Keratinocyte (primary cell): ENCODE measurements at regions not wholly inside any gene's neighbourhood (a gene's known extent, or its start where the extent isn't known, plus 50 kb on each side); places are given as distances from the start of the nearest gene placed in this dataset.

Experiments used
- DNase-seq: peaks from one replicate; pipeline ENCODE4 v3.0.0-alpha.2; 2011; ENCODE audit warnings: low read depth, missing footprints, low spot score
- FAIRE-seq: peaks from 2 replicates; lab custom pipeline; 2011; peaks lifted over from hg19 to GRCh38; lab: Jason Lieb, UNC
- H2AFZ ChIP-seq: 2 replicates; pipeline ENCODE4 v1.6.0; 2012; ENCODE audit warnings: low read length, control low read depth, inconsistent platforms; ENCODE audit not compliant: control insufficient read depth
- H3K27ac ChIP-seq: 2 replicates; pipeline ENCODE4 v1.5.1; 2011; ENCODE audit warnings: low read length; ENCODE audit not compliant: control insufficient read depth, insufficient read depth
- H3K27me3 ChIP-seq: 3 replicates; pipeline ENCODE4 v1.6.0; 2011; ENCODE audit warnings: low read length; ENCODE audit not compliant: control insufficient read depth, insufficient read depth; ENCODE audit errors: extremely low read depth
- H3K36me3 ChIP-seq, 2 experiments: 2 replicates in 1 of 2; 3 replicates in 1 of 2; pipeline ENCODE4 v1.5.1; 2011; ENCODE audit warnings: low read length in 2 of 2, mild to moderate bottlenecking in 1 of 2; ENCODE audit not compliant: control insufficient read depth in 2 of 2, insufficient read depth in 2 of 2; ENCODE audit errors: extremely low read depth in 1 of 2
- H3K4me1 ChIP-seq: 3 replicates; pipeline ENCODE4 v1.5.1; 2011; ENCODE audit warnings: low read length; ENCODE audit not compliant: control insufficient read depth, insufficient read depth; ENCODE audit errors: extremely low read depth
- H3K4me2 ChIP-seq: 3 replicates; pipeline ENCODE4 v1.6.0; 2011; ENCODE audit warnings: low read depth, low read length; ENCODE audit not compliant: control insufficient read depth, insufficient read depth; ENCODE audit errors: extremely low read depth
- H3K4me3 ChIP-seq, 3 experiments: fragments of 200-600 bp in 1 of 3; sonication (generic) in 1 of 3; 2 replicates in 2 of 3; 3 replicates in 1 of 3; pipeline ENCODE4 v1.5.1; 2011 to 2016; ENCODE audit warnings: low read length in 3 of 3, mild to moderate bottlenecking in 3 of 3, control low read depth in 2 of 3, inconsistent platforms in 1 of 3, low read depth in 1 of 3, mixed read lengths in 1 of 3, mixed run types in 1 of 3, moderate library complexity in 1 of 3; ENCODE audit not compliant: control insufficient read depth in 2 of 3, insufficient read depth in 2 of 3; ENCODE audit errors: extremely low read depth in 1 of 3
- H3K79me2 ChIP-seq: 2 replicates; pipeline ENCODE4 v1.6.0; 2012; ENCODE audit warnings: low read length; ENCODE audit not compliant: control insufficient read depth, insufficient read depth
- H3K9ac ChIP-seq: 3 replicates; pipeline ENCODE4 v1.6.0; 2011; ENCODE audit warnings: low read length; ENCODE audit not compliant: control insufficient read depth, insufficient read depth; ENCODE audit errors: extremely low read depth
- H3K9me1 ChIP-seq: 3 replicates; pipeline ENCODE4 v1.6.0; 2011; ENCODE audit warnings: low read length; ENCODE audit not compliant: control insufficient read depth, insufficient read depth; ENCODE audit errors: extremely low read depth
- H3K9me3 ChIP-seq: 2 replicates; pipeline ENCODE4 v1.5.1; 2012; ENCODE audit warnings: low read depth, low read length; ENCODE audit not compliant: control insufficient read depth
- H4K20me1 ChIP-seq: 3 replicates; pipeline ENCODE4 v1.6.0; 2011; ENCODE audit warnings: low read length; ENCODE audit not compliant: control insufficient read depth, insufficient read depth; ENCODE audit errors: extremely low read depth
- CTCF ChIP-seq, 3 experiments: IDR thresholded peaks in 1 of 3; conservative IDR thresholded peaks in 1 of 3; optimal IDR thresholded peaks in 1 of 3; 2 replicates in 2 of 3; 3 replicates in 1 of 3; pipeline versions ENCODE3 to v1.5.1; 2011; ENCODE audit warnings: low read length in 3 of 3, mild to moderate bottlenecking in 3 of 3, moderate library complexity in 2 of 3, control low read depth in 1 of 3, inconsistent platforms in 1 of 3; ENCODE audit not compliant: insufficient read depth in 2 of 3; ENCODE audit errors: extremely low read depth in 1 of 3
- EZH2 ChIP-seq: IDR thresholded peaks from one replicate; pipeline ENCODE4 v1.6.1; 2012; ENCODE audit warnings: inconsistent platforms, mild to moderate bottlenecking, low read length, moderate library complexity
- dilution Hi-C: fragments of 300-500 bp; cut with MboI; formaldehyde crosslinking; loops from one replicate; pipeline ENCODE4 v1.7.0; 2020; ENCODE audit warnings: low sequenced_read_pairs; ENCODE audit not compliant: extremely low pct_ligation_motif_present

GRCh38 chr1:18580047-18580446 is 50.6 kb upstream of the PAX7 start:
- Histone ChIP-seq H3K27ac (no peak overlapping the region), H3K4me2 (no peak overlapping the region), H3K4me1 (peaks cover 4% of the 10 kb centered on the region), H3K79me2 (no peaks in the 10 kb centered on the region), H3K27me3 (no peaks in the 10 kb centered on the region), H3K9me3 (no peaks in the 10 kb centered on the region), H3K9me1 (no peaks in the 10 kb centered on the region), H3K9ac (no peak overlapping the region), H3K36me3 (no peaks in the 10 kb centered on the region), H2AFZ (no peak overlapping the region), H4K20me1 (no peaks in the 10 kb centered on the region), H3K4me3 (no peak overlapping the region)
- FAIRE-seq (no peak), DNase-seq (no peak)
- dilution Hi-C loops = no loop called here
- TF ChIP-seq CTCF (optimal IDR thresholded peaks at IDR 0.05 in 1 of 3, IDR thresholded peaks at IDR 0.05 in 1 of 3, conservative IDR thresholded peaks at IDR 0.05 in 1 of 3; ENCODE audit: extremely low read depth in 1 of 3, insufficient read depth in 2 of 3, low read length in 3 of 3) = no peak
- no peak for TF ChIP-seq EZH2

- Histone ChIP-seq H3K9ac (no peak overlapping the region), H2AFZ (no peak overlapping the region), H3K27me3 (no peaks in the 10 kb centered on the region), H3K4me1 (peaks cover 4% of the 10 kb centered on the region), H3K27ac (no peak overlapping the region), H3K9me3 (no peaks in the 10 kb centered on the region), H3K36me3 (no peaks in the 10 kb centered on the region), H3K9me1 (no peaks in the 10 kb centered on the region), H4K20me1 (no peaks in the 10 kb centered on the region), H3K4me3 (no peak overlapping the region), H3K4me2 (no peak overlapping the region), H3K79me2 (no peaks in the 10 kb centered on the region)
- dilution Hi-C loops = no loop called here
- DNase-seq (no peak), FAIRE-seq (no peak)
- TF ChIP-seq EZH2 (no peak), CTCF (optimal IDR thresholded peaks at IDR 0.05 in 1 of 3, IDR thresholded peaks at IDR 0.05 in 1 of 3, conservative IDR thresholded peaks at IDR 0.05 in 1 of 3; ENCODE audit: extremely low read depth in 1 of 3, insufficient read depth in 2 of 3, low read length in 3 of 3) (no peak)
These were observed 49.8 kb upstream of the PAX7 start for GRCh38 chr1:18580691-18581419.
